ENCODE measurements at regions not wholly inside any gene's neighbourhood (a gene's known extent, or its start where the extent isn't known, plus 50 kb on each side); places are given as distances from the start of the nearest gene placed in this dataset.
"Not testable (repeated sequence)": the region's sequence is repeated elsewhere in the genome, so short reads cannot be mapped to it uniquely, and the experiment has no call there.

- no peak for DNase-seq (ENCODE audit: low spot score)
Observed at GRCh38 chr5:18461766-18462165, 827.5 kb downstream of the TAF11L14 start.

- DNase-seq (ENCODE audit: low spot score) = peak; percentile 75
Observed at GRCh38 chr5:18465833-18466681, 831.8 kb downstream of the TAF11L14 start.

- DNase-seq (ENCODE audit: low spot score) = no peak
Observed at GRCh38 chr5:18466731-18467130, 832.5 kb downstream of the TAF11L14 start.

DNA sequence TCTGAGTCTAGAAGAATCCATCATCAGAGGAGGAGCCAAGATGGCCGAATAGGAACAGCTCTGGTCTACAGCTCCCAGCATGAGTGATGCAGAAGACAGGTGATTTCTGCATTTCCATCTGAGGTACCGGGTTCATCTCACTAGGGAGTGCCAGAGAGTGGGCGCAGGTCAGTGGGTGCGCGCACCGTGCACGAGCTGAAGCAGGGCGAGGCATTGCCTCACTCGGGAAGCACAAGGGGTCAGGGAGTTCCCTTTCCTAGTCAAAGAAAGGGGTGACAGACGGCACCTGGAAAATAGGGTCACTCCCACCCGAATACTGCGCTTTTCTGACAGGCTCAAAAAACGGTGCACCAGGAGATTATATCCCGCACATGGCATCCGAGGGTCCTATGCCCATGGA lies 837.5 kb downstream of the TAF11L14 start:
- DNase-seq (ENCODE audit: low spot score) = not testable (repeated sequence)

DNA sequence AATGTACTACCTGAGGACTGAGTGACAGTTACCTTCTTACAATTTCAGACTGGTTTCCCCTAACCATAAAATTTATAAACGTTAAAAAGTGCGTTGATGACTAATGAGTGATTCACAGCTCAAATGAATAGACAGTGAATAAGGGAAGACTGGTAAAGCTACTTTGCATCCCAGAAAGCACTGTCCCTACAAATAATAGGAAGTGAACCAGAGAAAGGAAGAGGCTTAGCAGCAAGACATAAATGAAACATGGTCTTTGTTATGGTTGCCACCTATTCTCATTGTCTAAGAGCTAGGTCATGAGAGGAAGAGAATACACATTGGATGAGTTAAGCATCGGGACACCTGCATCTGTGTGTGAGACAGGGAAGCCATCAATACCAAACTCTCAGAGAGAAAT lies 849.2 kb downstream of the TAF11L14 start:
- no peak for DNase-seq (ENCODE audit: low spot score)

DNA sequence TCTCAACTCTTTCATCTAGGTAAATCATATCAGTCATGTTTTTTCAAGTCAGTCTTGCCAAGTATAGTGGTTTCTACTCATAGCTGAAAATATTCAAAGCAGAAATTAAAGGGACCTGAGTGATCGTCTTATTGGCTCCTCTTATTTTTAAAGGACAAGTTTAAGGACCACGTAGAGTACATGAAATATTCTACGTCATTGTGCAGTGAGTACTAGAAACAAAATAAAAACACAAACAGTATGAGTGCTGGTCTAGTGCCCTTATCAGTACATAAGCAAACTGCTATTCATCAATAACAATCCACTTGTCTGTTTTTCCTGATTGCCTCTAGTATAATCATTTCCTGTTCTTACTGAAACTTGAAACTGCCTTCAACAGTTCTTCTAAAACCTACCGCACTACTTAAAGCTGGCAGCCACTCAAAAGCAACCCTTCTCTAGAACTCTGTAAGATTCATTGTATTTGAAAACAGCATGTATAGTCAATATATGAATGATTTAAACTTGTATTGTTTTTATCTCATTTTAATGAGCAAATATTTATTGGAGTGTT lies 853.7 kb downstream of the TAF11L14 start:
- DNase-seq (ENCODE audit: low spot score) = no peak

GRCh38 chr5:18489703-18490102 lies 855.4 kb downstream of the TAF11L14 start:
- no peak for DNase-seq (ENCODE audit: low spot score)

GRCh38 chr5:18491349-18491748 lies 857.1 kb downstream of the TAF11L14 start:
- no peak for DNase-seq (ENCODE audit: low spot score)

- DNase-seq (ENCODE audit: low spot score) = no peak
Observed at GRCh38 chr5:18495157-18495556, 860.9 kb downstream of the TAF11L14 start.

DNA sequence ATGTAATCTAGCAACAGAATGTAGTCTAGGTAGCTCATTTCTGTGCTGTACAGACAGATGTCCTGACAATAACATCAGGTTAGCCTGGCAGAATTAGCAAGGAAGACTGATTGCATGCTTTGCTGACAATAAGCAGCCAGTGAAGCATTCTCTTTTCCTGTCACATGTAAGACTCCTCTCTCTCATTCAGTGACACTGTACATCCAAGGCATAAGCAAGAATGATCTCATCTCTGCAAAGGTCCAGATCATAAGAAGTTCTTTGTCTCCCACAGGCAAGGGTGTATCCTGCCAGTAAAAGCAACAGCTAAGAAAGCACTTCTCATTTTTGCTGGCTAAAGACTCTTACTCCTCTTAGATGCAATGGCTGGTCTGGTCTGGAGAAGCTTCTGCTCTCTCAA lies 861.8 kb downstream of the TAF11L14 start:
- DNase-seq (ENCODE audit: low spot score) = no peak

- no peak for DNase-seq (ENCODE audit: low spot score)
Observed at GRCh38 chr5:18497089-18497488, 862.8 kb downstream of the TAF11L14 start.

GRCh38 chr5:18503797-18504328 lies 869.6 kb downstream of the TAF11L14 start:
- DNase-seq (ENCODE audit: low spot score) = no peak

GRCh38 chr5:18507114-18507513 lies 872.9 kb downstream of the TAF11L14 start:
- DNase-seq (ENCODE audit: low spot score) = no peak

- no peak for DNase-seq (ENCODE audit: low spot score)
Observed at GRCh38 chr5:18517641-18518380, 883.6 kb downstream of the TAF11L14 start.

DNA sequence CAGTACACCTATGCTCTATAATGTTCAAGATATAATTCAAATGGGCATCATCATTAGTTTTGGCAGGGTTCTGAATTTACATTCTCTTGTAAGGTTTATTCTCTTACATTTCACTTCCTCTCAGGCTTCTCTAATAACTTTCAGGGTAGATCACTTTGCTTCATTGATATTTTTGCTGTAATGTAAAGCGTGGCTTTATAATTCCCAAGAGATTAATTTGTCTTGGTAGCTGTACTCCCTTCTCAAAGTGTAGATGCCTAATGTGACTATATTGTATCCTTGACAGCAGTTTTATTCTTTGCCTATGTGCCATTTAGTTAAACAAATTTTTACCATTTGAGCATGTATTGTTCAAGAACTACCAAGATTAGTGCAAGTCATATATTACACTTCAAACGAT lies 889.1 kb downstream of the TAF11L14 start:
- no peak for DNase-seq (ENCODE audit: low spot score)

DNA sequence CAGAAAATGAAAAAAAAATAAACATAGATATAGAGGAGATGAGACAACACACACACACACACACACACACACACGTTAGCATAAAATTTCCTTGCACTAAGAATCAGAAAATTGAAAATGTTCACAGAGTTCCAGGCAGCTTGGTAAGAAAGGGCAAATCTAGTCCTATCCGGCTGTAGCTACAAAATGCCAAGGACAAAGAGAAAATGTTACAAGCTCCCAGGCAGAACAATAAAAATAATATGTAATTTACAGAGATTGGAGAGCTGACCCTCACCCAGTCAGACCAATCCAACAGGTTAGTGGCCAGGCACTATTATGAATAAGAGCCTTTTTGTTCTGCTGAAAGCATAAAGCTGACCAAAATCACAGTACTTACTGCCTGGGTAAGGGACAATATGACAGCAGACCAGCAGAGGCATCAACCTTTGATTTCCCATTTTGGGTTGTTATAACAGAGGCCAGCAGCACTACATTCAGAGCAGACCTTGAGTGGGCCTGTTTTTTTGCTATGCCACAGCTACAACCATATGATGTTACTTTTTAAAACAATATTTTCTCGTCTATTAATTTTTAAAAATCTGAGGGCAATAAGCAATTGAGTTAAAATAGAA lies 892.6 kb downstream of the TAF11L14 start:
- DNase-seq (ENCODE audit: low spot score) = no peak

GRCh38 chr5:18533137-18533536 lies 898.9 kb downstream of the TAF11L14 start:
- DNase-seq (ENCODE audit: low spot score) = no peak

- no peak for DNase-seq (ENCODE audit: low spot score)
Observed at GRCh38 chr5:18534119-18534518, 899.9 kb downstream of the TAF11L14 start.

DNA sequence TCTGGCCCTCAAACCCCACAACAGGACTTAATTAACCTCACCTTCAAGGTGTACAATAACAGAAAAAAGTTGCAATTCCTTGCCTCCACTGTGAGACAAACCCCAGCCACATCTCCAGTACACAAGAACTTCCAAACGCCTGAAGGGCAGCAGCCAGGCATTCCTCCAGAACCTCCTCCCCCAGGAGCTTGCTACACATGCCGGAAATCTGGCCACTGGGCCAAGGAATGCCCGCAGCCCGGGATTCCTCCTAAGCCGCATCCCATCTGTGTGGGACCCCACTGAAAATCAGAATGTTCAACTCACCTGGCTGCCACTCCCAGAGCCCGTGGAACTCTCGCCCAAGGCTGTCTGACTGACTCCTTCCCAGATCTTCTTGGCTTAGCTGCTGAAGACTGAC lies 901.5 kb downstream of the TAF11L14 start:
- DNase-seq (ENCODE audit: low spot score) = not testable (repeated sequence)

DNA sequence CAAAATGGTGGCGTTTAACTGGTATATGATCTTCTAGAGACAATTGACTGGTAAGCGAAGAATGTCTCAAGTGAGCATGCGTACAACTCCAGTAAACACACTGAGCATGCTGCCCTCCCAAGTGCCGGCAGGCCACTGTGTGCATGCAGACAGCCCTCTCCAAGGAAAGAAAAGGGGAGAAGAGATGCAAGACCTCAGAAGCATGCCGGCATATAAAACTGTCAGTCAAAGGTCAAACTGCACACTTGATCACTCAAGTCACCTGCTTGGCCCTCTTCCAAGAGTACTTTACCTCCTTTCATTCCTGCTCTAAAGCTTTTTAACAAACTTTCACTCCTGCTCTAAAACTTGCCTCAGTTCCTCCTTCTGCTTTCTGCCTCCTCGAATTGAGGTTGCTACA lies 910.2 kb downstream of the TAF11L14 start:
- DNase-seq (ENCODE audit: low spot score) = no peak

GRCh38 chr5:18546591-18546990 lies 912.3 kb downstream of the TAF11L14 start:
- no peak for DNase-seq (ENCODE audit: low spot score)

DNA sequence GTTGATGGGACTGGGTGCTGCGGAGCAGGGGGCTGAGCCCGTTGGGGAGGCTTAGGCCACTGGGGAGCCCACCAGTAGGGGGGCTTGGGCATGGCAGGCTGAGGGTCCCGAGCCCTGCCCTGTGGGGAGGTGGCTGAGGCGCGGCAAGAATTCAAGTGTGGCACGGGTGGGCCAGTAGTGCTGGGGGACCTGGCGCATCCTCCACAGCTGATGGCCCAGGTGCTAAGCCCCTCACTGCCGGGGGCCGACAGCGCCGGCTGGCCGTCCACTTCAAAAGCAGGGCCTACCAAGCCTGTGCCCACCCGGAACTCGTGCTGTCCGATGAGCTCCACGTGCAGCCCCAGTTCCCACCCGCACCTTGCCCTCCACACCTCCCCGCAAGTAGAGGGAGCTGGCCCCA lies 917.5 kb downstream of the TAF11L14 start:
- DNase-seq (ENCODE audit: low spot score) = no peak

Measured in putamen (tissue), 1 donor.